HG03575 (cell line): ENCODE measurements at regions not wholly inside any gene's neighbourhood (a gene's known extent, or its start where the extent isn't known, plus 50 kb on each side); places are given as distances from the start of the nearest gene placed in this dataset.
"Not testable (repeated sequence)": the region's sequence is repeated elsewhere in the genome, so short reads cannot be mapped to it uniquely, and the experiment has no call there.

Source experiments
- ATAC-seq: cut with Tn5 transposase; IDR thresholded peaks from one replicate; pipeline ENCODE4 v1.9.1; 2021; ENCODE audit not compliant: unreplicated experiment, insufficient number of reproducible peaks, low FRiP score; ENCODE audit errors: extremely low read depth

DNA sequence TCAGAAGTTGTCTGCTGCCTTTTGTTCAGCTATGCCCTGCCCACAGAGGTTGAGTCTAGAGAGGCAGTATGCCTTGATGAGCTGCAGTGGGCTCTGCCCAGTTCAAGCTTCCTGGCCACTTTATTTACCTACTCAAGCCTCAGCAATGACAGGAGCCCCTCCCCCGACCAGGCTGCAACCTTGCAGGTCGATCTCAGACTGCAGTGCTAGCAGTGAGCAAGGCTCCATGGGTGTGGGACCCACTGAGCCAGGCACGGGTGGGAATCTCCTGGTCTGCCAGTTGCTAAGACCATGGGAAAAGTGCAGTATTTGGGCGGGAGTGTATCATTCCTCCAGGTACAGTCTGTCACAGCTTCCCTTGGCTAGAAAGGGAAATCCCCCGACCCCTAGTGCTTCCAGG, 1554.8 kb downstream of the PCDH9 start:
- not testable (repeated sequence) for ATAC-seq

DNA sequence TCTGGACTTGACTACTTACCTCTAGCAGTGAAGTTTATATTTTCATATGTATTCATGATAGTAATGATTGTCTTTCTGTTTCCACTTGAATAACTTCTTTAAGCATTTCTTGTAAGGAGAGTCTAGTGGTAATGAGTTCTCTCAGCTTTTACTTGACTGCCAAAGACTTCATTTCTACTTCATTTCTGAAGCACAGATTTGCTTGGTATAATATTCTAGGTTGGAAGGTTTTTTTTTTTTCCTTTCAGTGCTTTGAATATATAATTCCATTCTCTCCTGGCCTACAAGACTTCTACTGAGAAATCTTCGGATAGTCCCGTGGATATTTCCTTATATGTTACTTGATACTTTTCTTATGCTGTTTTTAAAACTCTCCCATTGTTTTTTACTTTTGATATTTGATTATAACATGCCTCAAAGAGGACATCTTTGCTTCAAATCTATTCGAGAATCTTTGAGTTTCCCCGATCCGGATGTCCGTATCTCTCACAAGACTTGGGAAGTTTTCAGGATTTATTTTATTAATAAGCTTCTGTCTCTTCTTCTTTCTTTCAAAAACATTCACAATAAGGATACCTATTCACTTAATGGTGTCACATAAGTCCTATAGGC, 1560.0 kb downstream of the PCDH9 start:
- no peak for ATAC-seq

DNA sequence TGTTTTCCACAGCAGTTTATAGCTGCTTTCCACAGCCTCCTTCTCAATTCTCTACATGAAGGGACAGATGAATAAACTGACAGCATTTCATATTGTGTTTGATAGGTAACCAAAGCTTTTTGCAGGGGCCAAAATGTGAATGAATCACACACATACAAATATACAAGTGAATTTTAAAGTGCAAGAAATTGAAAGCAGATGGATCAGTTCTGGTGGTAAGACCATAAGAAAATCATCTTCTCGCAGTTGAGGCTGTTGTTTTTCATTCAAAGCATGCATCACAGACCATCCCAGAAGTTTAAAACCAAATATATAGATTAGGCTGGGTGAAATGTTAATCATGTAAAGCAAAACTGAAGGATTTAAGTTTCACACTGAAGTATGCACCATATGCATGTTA, 1569.4 kb downstream of the PCDH9 start:
- ATAC-seq = no peak

DNA sequence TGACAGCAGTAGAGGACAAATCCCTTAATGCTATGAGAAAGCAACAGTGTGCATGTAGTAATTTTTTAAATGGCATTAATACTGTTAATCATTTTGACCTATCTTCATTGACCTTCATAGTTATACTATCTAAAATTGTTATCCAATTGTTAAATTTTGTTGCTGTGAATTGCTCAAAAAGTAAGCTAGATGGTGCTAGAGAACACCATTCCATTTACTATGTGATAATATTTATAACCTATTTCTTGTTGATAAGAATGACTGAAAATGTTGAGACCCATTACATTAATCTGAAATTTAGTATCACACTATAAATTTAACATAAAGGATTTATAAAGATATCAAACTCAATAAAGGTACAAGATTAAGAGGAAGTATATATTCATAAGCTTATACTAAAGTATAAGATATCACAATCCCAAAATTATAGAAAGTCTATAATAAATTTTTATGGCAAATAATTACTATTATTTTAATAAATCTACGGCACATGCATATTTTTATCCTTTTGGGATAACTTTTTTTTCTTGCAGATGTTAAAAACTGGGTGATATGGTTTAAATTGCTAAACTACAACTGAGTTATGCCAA, 1573.3 kb downstream of the PCDH9 start:
- no peak for ATAC-seq

DNA sequence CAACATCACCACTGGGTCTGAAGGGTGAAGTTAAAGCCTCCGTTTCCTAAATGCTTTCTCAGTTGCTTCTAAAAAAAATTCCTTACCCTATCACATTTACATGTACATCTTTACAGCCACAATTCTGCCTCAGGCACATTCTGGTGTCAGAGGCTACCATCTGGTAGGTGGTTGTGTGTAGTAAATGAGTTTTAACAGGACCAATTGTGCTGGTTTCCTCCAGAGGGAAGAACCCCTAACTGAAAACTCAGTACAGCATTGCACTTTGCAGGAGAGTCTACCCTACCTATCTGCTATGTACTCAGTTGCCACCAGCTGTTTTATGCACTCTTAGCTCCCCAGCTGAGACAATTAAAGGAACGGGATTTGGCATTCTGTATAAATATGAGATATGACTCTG, 1576.5 kb downstream of the PCDH9 start:
- no peak for ATAC-seq

DNA sequence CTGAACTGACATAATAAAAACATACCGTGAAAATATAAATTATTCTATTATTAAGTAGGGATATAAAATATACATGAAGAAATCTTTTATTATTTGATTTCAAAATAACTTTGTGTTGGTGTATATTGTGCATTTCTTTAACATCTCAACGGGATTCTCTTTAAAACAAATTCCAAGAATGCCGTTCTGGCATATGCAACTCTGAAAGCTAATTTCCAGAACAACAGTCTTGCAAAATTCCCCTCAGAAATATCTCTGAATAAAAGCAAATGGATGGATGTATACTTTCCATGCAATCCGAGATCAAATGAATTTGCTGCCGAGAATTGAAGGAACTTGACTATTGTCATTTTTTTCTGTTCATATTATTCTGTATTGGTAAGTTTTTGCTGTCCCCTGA, 1579.8 kb downstream of the PCDH9 start:
- no peak for ATAC-seq

DNA sequence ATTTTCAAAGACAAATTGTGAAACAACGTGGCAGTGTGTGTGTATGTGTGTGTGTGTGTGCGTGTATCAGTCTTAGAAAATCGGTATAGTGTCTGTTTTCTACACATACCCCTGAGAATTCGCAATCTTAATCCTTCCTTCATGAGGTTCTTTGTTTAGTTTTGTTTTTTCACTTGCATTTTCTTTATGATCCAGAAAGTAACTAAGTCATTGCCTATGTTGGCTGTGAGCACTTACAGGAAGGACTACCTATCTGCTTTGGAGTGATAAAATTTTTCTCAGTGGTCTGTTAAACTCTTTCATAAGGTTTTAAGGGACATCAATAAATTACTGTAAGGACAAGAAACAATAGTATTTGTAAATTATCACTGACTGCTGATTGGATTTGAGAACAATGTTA, 1587.1 kb downstream of the PCDH9 start:
- ATAC-seq = no peak

DNA sequence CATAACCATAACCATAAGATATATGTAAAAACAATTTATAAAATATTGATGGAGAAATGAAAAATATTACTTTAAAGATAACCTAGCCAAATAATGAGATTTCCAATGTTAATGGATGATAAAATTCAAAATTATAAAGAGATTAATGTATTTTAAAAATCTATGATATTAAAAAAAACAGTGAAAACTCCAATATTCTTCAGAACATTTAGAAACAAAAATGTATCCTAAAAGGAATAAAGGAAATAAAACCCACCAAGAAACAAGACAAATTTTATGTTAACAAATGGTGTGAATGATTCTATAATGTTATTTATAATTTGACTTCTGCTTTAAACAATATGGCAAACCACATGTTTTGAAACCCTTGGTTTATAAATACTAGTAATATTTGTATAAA, 1587.8 kb downstream of the PCDH9 start:
- no peak for ATAC-seq

DNA sequence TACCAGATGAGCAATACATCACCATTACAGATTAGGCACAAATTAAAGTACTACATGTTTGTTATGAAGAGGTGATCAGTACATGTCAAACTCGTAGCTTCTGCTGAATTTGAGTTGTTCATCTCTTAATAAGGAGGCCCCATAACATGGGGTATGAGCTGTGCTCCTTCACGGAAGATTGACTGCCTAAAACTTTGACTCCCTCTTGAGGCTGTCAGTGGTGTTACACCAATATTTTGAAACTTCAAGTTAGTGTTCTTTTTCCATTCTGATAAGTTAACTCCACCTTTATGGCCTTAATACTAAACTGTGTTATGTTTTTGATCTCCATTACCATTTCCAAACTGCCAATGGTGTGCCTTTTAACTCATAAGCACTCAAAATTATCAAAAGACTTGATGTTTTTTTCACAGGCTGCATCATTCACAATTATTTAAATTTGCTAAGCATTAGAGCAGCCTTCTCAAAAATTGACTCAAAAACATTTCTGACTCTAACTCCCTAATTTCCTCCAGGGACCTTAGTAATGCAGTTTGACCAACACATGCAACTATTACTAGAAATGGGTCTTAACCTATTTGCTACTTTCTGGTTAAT, 1591.5 kb downstream of the PCDH9 start:
- peak; percentile 55 for ATAC-seq

DNA sequence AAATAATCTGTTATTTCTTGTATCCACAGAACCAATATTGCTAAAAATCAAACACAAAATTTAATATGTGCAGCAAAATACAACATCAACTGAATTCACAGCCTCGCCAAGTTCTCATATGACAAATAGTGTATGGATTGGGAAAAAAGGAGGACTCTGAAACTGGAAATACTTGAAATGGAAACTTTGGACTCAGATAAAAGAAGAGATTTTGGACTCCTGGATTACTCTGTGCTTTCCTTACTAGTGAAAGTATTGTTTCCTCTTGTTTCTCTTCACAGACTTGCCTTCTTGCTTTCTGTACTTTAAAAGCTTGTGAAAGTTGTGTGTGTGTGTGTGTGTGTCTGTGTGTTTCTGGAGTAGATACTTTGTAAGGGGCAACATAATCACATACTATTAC, 1596.3 kb downstream of the PCDH9 start:
- ATAC-seq = no peak

DNA sequence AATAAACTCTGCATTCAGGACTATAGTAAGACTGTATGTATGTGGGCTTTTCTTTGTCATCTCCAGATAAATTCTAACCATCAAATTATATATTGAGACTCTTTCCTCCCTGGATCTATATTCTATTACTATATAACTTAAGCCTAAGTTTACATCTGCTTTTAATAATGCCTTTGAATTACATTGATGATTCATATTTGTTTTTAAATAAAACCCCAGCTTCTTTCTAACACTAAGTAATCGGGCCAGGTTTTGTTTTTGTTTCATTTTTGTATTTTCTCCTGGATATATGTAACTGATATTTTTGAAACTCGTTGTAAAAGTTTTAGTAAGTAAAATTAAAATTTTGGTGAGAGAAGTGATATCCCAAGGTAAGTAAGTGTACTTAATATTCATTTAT, 1599.1 kb downstream of the PCDH9 start:
- no peak for ATAC-seq

DNA sequence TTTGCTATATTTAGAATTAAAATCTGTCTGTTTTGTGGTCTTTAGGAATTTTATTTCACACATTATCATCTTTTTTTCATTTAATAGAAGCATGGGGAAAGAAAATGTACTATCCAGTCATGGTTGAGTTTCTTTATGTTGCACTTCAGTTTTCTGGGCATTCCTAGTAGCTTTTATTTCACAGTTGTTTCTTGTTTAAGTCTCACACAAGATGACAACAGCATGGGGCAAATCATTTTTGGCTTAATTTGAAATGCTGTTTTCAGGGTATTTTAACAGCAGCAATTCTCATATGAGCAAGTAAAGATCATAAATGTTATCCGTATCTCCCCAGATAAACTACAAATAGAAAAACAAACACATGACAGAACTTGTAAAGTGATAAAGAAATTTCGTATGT, 1600.2 kb downstream of the PCDH9 start:
- ATAC-seq = no peak

DNA sequence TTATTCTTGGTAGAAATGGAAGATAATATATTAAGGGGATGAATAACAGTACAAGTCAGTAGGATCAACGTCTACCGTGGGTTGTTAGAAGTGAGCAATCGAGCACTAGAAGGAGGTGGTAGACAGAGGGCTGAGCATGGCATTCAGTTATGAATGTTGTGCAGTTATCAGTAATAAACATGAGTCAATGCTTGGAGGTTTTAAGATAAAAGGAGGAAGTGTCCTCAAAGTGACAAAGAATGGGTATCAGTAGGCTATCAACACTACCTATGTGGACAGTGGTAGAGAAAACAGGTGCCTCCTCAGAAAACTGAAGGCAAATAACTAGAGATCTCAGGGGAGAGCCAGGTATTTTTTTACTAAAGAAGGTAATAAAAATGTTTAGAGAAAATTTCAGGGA, 1607.0 kb downstream of the PCDH9 start:
- ATAC-seq = no peak

DNA sequence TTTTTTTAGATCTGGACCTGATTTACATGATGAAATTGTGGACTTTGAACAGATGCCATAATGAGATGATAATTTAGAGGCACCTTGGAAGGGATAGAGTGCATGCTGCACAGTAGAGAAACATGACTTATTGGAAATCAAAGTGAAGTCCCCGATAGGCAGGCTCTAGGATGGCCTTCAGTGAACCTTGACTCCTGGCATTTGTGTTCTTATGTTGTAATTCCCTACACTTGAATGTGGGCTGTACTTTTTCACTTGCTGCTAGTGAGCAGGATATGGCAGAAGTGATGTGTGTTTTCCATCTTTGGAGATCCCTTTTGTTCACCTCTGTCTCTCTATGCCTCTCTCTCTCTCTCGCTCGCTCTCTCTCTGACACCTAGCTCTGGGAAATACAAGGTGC, 1614.6 kb downstream of the PCDH9 start:
- no peak for ATAC-seq

DNA sequence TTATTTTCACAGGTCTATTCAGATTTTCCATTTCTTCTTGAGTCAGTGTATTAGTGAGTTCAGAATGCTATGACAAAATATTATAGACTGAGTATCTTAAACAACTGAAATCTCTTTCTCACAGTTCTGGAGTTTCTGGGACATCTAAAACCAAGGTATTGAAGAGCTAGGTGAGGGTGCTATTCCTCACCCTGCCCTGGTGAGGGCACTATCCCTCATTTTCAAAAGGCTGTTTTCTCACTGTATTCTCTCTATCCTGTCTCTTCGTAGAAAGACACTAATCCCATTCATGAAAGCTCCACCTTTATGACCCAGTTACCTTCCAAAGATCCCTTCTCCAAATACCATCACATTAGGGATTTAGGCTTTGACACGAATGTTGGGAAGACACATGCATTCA, 1617.1 kb downstream of the PCDH9 start:
- ATAC-seq = no peak

DNA sequence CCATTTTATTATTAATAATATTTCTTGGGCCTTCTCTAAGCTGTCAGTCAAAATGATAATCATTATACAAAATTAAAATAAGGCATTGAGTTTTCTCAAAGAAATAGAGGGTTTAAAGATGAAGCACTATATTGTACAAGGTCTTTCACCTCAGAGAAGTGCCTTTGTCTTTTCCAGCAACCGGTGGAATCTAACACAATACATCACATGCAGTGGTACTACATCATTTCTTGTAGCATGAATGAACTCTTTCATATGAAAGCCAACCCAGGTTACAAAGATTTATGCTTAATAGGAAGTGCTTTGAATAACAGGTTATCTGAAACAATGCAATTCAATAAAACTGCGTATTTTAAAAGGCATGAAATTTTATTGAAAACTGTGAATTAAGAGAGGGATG, 1620.8 kb downstream of the PCDH9 start:
- ATAC-seq = no peak

DNA sequence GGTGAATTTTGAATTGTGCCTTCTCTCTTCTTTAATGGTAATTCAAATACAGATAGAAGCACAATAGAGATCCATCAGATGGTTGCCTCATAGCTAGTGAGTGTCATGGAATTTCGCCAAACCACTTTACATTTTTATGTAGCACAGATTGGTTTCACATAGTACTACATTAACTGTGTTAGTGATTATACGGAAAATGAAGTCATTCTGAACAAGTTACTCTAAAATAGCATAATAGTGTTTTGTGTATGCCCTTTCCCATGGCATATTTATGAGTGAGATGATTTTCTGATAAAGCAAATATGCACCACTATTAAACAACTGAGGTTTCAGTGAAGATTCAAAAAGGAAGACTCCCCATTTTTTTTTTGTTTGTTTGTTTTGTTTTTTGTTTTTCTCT, 1623.5 kb downstream of the PCDH9 start:
- no peak for ATAC-seq

DNA sequence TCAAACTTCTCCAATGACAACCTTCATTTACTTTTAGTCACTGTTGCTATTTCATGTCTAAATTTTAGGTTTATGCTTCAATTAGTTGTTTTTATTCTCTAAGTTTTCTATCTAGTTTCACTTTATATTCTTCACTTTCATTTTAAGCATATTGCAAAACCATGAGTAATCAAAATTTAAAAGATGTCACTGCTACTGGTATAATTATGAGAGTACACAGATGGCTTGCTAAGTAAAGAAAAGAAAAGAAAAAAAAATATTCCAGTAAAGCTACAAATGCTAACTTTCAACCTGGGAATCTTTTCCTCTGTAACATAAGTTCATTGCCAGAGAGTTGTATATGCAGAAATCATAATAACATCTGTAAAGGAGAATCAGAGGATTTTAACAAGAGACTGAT, 1624.7 kb downstream of the PCDH9 start:
- no peak for ATAC-seq

DNA sequence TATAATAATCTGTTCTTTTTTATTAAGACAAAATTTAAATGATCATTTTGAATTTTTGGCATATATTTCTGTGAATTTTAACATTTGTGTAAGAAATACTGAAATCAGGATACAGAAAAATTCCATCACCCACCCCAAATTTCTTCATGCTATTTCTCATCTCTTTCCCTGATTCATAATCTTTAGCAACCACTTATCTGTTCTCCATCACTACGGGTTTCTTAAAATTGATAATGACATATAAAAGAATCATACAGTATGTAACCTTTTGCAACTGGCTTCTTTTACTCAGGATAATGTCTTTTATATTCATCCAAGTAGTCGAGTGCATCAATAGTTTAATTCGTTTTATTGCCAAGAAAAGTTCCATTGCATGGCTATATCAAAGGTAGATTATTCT, 1627.0 kb downstream of the PCDH9 start:
- no peak for ATAC-seq

DNA sequence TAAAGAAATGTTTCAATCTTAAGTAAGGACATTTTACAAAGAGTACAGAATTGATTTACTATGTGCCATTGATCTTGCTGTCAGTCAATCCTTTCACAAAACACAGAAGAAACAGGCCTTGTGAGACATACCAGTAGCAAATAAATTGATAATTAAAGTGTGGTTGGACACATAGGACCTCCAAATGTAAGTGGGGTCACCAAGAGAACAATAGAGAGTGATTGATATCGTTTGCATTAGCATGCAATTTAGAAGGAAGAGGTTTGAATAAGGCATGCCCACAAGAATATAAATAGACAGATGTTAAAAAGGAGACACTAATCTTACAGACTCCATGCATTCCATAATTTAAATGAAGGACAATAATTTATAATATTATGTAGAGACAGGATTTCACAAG, 1628.3 kb downstream of the PCDH9 start:
- no peak for ATAC-seq

DNA sequence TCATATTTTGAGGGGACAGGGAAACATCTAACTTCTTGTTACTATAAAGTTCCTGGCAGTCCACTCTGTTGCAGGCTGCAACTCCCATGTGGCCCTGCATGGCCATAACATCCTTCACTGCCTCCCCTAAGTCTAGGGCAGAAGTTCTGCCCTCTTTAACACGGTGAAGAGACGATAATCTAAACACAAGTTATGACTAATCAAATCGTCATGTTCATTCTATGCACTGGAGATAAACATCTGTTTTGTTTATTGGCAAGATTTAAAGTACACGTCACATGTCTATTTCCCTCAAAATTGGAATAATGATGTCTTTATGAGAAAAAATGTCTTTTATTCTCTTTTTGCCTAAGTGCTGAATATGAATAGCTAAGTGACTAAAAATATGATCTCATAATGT, 1629.4 kb downstream of the PCDH9 start:
- ATAC-seq = no peak
